GM21717 (cell line): ENCODE measurements at regions not wholly inside any gene's neighbourhood (a gene's known extent, or its start where the extent isn't known, plus 50 kb on each side); places are given as distances from the start of the nearest gene placed in this dataset.
"Not testable (repeated sequence)": the region's sequence is repeated elsewhere in the genome, so short reads cannot be mapped to it uniquely, and the experiment has no call there.

Experiments
- ATAC-seq: cut with Tn5 transposase; IDR thresholded peaks from one replicate; pipeline ENCODE4 v1.9.1; 2021; ENCODE audit warnings: mild to moderate bottlenecking, moderate library complexity; ENCODE audit not compliant: unreplicated experiment

DNA sequence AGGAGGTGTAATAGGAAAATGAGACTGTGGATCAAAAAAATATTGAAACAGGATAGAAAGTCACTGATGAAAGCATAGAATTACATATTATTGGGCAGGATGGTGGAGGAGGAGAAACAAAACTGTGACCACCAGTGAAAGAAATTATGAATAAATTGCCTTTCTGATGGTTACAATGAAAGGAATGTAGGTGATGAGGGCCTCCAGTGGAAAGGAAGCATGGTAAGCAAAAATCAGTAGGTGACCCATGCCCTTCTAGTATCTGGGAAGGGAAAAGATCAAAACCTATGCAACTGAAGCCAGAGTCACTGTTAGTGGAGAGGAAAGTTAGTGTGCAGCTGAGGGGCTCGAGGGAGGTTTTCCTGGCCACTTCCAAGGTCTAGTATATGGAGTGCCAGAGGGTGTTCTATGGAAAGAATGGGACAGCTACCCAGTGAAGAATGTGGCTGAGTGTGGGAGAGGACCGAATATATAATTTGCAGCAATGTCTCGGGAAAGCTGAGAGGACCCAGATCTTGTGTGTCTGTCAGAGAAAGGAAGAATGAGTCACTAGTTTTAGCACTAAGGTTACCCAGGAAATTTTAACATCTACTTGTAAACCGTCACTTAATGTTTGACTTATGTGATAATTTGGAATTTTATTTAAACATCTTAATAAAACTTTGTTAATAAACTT, 146.2 kb downstream of the NFKBIZ start:
- ATAC-seq = no peak

DNA sequence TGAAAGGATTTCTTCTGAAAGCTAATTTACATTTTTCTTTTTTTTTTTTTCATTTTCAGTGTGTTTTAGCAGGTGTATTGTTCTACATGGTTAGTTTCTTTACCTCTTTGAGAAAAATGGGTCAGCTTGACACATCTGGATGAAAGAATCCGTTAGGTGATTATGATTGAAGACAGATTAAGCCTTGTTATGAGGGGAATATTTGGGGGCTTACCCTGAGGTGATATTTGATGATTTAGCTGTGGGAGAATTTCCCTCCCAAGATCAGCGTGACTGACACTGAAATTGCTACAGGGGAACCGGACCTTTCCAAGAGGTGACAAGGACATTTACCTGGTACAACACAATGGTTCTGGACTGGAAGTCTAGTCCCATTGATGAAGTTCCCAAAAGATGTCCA, 147.5 kb downstream of the NFKBIZ start:
- peak; percentile 65 for ATAC-seq

DNA sequence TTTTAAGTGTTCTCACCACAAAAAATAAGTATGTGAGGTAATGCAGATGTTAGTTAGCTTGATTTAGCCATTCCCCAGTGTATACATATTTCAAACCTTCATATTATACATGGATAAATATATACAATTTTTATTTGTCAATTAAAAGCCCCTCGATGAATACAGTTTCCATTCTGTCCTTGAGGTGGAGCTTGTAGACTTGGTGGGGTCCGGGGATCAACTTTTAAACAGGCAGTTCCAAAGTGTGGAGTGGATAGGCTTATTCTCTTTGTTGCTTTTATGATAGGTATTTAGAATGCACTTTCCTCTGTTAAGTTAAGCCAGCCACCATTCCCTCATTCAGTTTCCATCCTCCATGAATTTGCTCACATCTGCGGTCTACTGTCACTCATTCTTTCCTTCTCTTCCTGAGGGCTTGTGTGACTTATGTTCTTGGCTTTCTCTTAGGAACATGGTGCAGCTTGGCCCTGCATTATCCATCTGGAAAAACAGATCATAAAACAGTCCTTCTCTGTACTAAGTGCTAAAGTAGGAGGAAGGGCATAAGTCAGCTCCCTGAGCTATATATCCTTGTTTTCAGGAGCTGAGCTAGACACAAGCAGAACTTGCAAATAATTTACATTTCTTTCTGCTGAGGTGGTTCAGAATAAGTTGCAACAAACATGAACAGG, 149.1 kb downstream of the NFKBIZ start:
- no peak for ATAC-seq

DNA sequence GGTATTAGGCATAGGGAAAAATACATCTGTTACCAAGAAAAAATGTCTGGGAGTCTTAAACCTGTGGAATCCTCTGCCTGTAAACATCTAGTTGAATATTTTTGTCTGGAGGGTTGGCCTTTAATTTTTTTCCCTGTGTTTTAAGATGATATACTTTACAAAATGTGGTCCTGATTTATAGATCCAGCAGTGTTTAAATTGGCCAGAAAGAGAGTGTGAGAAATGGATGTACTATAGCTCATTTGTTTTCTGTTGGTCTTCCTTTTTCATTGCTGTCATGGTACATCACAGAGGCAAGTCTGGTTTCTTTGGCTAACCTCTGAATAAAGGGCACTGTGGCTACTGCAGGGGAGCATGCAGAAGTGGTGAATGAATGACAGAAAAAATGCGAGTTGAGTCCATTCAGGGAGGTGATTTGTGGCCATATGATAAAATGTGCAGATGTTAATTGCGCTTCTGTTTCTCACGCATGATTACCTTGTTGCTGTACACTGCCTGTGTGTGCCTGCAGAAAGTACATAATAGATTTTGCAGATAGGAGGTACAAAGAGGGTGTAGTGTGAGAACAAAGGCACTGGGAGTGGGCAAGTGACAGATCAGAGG, 150.0 kb downstream of the NFKBIZ start:
- no peak for ATAC-seq

DNA sequence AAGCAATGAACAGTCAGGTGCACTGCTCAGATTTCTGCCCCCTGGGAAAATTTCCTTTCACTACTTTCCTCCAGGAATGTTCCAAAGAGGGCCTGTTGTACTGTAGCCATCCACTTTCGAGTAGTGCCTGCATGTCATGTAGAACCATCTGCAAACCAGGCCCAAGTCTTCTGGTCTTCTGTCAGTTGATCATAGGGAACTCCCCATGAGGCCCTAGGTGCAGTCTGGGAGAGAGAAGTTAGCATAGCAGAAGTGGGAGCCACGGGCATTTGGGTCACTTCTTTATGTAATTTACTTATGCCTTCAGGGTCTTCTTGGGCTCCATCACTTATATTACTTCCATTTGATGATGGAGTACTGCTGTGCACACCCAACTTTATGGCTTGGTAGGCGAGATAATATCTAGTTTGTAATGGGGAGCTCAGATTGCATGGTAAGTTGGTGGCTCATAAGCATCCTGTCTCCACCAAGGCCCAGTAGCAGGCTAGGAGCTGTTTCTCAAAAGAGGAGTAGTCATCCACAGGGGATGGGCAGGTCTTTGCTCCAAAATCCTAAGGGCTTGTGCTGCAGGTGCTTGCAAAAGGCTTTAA, 151.4 kb downstream of the NFKBIZ start:
- ATAC-seq = no peak

DNA sequence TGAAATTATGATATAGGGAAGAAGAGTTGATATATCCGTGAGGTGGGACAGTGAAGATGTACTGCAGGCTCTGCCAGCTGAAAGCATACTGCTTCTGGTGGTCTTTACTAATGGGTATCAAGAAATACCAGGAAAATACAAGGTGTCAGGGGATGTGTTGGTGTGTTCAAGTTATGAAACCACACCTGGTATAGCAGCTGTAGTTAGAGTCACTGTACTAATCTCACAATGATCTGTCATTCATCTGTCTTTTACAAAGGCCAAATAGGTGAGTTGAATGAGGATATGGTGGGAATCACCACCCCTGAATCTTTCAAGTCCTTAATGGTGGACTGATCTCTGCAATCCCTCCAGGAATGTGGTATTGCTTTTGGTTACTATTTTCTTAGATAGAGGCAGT, 152.7 kb downstream of the NFKBIZ start:
- no peak for ATAC-seq

DNA sequence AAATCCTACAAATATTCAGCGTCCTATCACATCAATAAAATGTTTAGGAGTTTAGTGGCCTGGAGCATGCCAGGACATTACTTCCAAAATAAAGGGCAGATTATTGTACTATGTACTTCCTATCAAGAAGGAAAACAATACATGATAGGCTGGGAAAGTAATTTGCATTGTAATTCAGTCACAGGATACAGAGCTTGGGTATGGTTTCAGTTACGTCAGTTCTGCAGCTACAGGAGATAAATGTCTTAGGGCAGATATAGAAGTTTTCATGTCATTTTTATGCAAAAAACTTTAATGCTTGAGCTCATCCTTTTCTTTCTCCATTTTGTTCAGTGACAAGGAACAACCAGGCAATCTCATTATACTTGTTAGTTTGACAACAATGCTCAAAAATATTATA, 155.2 kb downstream of the NFKBIZ start:
- ATAC-seq = no peak

DNA sequence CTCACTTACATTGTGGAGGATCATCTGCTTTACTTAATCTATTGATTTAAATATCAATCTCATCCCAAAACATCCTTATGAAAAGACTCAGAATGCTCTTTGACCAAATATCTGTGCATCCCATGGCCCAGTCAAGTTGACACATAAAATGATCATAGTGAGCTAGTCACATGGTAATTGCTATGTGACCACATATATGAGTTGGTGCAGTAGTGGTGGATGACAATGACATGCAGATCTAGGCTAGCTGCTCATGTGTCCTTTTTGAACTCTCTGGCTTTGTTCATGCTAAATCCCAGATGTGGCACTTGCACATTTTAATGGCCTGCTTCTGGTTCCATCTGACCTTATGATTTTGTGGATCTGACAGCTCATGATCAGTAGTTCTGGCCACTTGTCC, 156.2 kb downstream of the NFKBIZ start:
- ATAC-seq = no peak

DNA sequence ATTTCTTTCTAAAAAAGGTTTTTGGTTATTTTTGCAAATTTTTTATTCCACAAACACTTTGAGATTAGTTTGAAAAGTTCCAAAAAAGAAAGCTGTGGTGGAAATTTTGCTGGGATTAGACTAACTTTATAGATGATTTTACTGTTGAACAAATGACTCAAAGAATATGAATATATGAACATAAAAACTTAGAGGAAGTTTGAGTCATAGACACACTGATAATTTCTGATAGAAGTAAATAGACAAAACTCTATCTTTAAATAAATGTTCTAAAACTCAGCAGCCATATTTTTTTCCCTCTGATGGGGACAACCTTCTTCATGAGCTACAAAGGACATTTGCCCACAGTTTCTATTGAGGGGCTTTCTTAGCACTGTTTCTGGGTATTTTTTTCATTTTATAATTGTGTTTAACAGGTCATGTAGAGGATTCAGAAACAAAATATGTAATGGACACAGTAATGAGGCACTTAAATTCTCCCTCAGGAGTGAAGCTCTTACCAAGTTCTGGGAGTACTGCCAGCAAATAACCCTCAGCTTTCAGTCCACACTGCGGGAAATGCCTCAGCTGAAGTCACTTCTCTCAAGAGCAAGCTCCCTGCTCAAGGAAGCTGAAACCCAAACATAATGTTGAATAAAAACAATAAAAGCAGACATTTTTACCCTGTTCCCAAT, 157.6 kb downstream of the NFKBIZ start:
- no peak for ATAC-seq

DNA sequence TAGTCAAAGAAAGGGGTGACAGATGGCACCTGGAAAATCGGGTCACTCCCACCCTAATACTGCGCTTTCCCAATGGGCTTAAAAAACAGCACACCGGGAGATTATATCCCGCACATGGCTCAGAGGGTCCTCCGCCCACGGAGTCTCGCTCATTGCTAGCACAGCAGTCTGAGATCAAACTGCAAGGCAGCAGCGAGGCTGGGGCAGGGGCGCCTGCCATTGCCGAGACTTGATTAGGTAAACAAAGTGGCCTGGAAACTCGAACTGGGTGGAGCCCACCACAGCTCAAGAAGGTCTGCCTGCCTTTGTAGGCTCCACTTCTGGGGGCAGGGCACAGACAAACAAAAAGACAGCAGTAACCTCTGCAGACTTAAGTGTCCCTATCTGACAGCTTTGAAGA, 159.1 kb downstream of the NFKBIZ start:
- ATAC-seq = not testable (repeated sequence)

DNA sequence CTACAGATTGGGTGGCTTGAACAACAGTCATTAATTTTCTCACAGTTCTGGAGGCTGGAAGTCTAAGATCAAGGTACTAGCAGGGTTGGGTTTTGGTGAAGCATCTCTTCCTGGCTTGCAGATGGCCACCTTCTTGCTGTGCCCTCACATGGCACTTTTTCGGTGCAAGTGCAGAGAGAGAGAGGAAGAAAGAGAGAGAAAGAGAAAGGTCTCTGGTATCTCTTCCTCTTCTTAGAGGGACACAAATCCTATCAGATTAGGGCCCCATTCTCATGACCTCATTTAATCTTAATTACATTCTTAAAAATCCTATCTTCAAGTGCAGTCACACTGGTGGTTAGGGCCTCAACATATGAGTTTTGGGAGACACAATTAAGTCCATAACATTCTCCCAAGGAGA, 167.1 kb downstream of the NFKBIZ start:
- ATAC-seq = no peak

DNA sequence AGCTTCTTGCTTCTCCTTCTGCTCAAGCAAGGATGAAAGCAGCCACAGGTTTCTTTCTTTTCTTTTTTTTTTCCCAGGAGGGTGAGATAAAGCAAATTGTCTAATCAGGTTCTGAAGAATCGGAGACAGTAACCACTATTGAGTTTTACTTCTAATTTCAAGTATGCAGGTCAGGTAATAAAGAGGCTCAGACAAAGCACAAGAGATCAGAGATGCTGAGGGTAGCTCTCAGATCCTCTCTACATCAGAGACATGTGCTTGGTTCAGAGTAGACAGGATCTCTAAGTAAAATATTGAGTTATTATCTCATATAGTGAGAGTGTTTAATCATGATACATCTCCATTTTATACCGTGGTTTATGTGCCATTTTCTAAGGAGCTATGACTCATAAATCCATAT, 168.5 kb downstream of the NFKBIZ start:
- ATAC-seq = peak; percentile 58

DNA sequence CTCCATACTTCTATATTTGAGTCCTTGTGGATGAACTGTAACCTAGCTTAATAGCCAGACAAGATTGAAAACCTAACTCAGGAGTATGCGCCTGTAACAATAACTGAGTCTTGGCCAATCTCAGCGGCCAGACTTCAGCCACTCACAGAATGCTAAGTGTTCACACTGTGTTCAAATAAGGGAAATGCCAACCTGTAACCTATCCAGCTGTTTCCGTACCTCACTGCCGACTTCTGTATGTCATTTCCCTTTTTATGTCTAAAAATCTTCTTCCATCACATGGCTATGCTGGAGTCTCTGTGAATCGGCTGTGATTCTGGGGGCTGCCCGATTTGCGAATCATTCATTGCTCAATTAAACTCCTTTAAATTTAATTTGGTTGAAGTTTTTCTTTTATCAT, 169.2 kb downstream of the NFKBIZ start:
- ATAC-seq = no peak

DNA sequence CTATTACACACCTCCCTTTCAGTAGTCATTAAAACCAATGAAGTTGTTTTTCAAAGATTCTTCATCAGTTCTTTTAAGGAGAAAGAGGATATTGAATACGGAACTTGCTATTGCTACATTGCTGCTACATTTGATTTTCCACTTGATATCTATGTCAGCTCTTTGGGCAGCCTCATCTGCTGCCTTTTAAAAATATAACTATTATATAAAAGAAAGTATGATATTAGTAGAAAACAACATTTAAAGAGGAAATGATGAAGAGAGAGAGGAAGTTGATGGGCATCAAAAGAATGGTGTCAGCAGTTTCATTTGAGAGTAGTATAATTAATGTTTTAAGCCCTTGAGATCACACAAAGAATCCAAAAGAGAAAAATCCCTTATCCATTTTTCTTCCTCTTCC, 171.4 kb downstream of the NFKBIZ start:
- no peak for ATAC-seq

DNA sequence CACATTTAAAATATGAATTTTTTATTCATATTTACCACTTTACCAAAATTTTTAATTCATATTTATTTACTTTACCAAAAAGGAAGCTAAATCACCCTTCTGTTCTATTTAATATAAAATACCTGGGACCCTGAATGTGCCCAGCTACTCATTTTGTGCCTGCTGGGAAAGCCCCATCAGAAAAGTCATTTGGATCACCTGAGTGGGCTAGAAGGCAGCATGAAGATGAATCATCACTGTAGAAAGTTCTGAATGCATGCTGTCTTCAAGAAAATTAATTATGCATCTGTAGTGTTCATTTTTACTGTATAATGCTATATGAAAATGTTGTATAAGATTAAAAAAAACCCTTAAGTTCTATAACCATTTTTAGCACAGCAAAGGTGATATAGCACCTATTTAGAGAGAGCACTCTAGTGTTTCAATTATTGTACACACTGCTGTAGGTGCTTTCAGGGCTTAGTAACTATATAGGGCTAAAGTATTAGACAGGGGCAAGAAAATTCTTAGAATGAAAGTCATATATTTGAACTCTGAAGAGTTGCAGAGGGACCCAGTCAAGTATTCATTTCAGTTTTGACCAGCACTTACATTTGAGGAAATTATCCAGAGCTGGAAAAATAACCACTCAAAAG, 175.1 kb downstream of the NFKBIZ start:
- ATAC-seq = no peak

DNA sequence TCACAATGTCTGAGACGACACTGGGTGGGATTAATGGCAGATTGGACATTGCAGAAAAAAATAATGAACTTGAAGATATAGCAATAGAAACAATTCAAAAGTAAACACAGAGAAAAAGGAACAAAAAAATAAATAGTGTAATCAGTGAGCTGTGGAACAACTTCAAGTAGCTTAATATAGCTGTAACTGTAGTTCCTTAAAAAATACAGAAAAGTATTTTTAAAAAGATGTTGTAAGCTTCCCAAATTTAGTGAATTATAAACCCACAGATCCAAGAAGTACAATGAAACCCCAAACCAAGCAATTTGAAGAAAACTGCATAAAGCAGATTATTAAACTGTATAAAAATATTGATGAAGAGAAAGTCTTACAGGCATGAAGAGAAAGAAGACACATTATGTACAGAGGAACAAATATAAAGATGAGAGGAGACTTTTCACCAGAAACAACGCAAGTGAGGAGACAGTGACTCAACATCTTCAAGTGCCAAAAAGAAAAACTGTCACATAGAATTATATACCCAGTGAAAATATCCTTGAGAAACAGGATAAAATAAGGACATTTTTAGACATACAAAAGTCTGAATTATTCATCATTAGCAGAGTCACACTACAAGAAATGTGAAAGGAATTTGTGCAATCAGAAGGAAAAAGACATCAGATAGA, 176.4 kb downstream of the NFKBIZ start:
- ATAC-seq = no peak

DNA sequence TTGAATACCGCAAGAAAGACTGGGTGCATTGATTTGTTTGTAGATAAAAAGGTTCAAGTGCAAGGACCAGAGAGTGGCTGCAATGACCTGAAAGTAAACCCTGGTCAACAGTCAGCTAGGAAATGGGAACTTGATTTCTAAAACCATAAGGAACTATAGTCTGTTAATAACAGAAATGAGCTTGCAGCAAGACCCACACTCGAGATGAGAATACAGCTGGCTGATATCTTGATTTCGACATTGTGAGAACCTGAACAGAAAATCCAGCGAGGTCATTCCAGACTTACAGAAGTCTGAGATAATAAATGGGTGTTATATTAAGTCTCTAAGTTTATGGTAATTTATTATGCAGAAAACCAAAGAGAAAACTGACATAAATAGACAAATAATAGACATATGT, 177.3 kb downstream of the NFKBIZ start:
- ATAC-seq = no peak

DNA sequence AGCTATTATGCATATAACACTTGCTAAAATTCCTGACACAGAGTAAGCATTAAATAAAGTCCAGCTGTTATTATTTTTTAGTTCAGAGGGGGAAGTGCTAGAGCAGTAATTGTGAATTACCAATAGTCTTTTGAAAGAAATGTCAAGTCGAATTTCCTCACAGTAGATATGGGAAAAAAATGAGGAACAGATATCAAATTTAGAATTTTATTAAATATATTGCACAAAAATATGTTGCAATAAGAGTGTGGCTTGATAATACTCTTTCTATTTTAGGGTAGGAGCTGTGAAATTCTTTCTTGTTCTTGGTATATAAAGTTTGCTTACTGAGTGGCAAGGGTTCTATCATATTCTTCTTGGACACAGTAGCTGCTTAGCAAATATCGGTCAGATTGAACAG, 181.3 kb downstream of the NFKBIZ start:
- no peak for ATAC-seq

DNA sequence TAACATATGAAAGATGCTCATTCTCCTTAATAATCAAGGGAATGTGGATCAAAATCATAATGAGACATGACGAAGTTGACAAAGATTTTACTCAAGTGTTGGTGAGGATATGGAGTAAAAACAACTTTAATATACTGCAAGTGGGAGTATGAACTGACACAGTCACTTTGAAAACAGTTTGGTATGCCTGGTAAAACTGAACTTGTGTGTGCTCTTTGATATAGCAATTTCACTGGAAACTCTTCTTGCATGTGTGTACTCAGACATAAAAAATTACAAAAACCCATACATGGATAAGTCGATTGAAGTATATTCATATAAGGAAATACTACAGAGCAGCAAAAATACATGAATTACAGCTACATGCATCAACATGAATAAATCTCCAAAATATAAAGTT, 182.5 kb downstream of the NFKBIZ start:
- no peak for ATAC-seq
